NCI-H1092 treated with DMSO at 0.1 percent for 48 hours (cell line): ENCODE measurements at regions not wholly inside any gene's neighbourhood (a gene's known extent, or its start where the extent isn't known, plus 50 kb on each side); places are given as distances from the start of the nearest gene placed in this dataset.
"Not testable (repeated sequence)": the region's sequence is repeated elsewhere in the genome, so short reads cannot be mapped to it uniquely, and the experiment has no call there.

ENCODE experiments used
- DNase-seq: peaks from one replicate; lab custom pipeline; 2025; lab: John Stamatoyannopoulos, UW

- DNase-seq = no peak
These were observed 67.4 kb upstream of the ZNF746 start for GRCh38 chr7:149565096-149565382.

- no peak for DNase-seq
These were observed 66.9 kb upstream of the ZNF746 start for GRCh38 chr7:149564340-149565095.

DNA sequence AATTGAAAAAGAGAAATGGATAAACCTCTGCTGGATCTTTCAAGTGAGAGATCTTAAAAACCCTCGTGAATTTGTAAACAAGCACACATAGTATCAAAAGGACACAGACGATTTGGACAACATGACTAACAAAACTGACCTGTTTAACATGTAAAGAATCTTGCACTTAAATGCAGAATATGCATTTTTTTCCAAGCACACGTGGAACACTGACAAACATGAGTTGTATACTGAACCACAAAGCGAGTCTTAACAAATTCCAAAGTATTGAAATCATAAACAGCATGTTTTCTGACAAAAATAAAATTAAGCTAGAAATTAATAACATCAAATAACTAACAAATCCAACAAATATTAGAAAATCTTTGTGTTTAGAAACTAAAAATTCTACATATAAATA, 65.0 kb upstream of the ZNF746 start:
- DNase-seq = no peak

DNA sequence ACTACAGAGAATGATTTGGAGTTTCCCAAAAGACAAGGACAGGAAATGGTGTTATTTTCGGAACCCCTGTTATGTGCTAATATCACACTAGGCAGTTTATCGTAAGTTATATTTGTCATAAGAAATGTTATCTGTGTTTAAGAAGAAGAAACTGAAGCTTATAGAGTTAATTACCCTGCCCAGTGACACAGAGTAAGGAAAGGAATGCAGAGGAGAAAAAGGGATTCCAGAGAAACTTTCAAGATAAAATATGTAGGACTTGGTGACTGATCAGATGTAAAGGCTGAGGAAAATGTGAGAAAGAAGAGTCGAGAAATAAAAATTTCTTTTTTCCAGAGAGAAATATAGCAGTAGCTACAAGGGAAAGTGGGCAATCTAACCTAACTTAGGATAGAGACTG, 63.5 kb upstream of the ZNF746 start:
- DNase-seq = no peak

- DNase-seq = no peak
These were observed 62.1 kb upstream of the ZNF746 start for GRCh38 chr7:149559711-149560110.

GRCh38 chr7:149558149-149558861, 60.7 kb upstream of the ZNF746 start:
- DNase-seq = no peak

DNA sequence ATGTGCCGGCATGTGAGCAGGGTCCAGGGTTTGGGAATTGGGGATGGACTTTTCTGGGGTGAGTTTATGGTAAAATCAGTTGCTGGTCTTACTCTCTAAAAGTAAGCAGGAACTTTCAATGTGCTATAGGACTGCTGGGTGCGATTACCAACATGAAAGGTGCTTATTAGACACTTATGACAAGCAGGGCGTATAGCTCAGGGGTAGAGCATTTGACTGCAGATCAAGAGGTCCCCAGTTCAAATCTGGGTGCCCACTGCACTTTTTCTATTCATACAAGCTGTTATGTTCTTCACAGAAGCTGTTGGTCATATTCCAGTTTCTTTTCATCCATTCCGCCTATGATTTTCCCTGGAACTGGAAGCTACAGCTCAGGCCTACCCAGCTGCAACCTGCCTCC, 58.9 kb upstream of the ZNF746 start:
- DNase-seq = not testable (repeated sequence)

DNA sequence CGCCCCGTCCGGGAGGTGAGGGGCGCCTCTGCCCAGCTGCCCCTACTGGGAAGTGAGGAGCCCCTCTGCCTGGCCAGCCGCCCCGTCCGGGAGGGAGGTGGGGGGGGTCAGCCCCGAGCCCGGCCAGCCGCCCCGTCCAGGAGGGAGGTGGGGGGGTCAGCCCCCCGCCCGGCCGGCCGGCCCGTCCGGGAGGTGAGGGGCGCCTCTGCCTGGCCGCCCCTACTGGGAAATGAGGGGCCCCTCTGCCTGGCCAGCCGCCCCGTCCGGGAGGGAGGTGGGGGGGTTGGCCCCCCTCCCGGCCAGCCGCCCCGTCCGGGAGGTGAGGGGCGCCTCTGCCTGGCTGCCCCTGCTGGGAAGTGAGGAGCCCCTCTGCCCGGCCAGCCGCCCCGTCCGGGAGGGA, 57.2 kb upstream of the ZNF746 start:
- DNase-seq = not testable (repeated sequence)

GRCh38 chr7:149553991-149554390, 56.4 kb upstream of the ZNF746 start:
- DNase-seq = not testable (repeated sequence)

DNA sequence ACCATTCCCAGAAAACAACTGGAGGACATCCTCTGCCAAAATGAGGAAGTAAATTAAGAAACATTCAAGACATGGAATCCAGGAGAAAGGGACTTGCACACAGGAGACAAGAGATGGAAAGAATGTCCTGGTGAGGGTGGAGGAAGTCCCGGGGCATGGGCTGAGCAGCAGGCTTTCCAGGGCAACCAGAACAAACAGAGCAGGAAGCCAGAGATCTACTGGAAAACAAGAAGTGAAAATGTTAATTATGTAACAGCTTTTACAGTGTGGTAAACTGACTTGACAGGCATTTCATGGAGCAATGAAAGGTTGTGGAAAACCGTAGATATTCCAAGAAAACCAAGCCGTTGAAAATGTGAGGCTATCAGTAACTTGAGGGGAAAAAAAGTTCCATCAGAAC, 55.2 kb upstream of the ZNF746 start:
- DNase-seq = no peak
